HG03159 (cell line): ENCODE measurements at regions not wholly inside any gene's neighbourhood (a gene's known extent, or its start where the extent isn't known, plus 50 kb on each side); places are given as distances from the start of the nearest gene placed in this dataset.
"Not testable (repeated sequence)": the region's sequence is repeated elsewhere in the genome, so short reads cannot be mapped to it uniquely, and the experiment has no call there.

Experiments used
- ATAC-seq: cut with Tn5 transposase; IDR thresholded peaks from one replicate; pipeline ENCODE4 v1.9.1; 2021; ENCODE audit warnings: mild to moderate bottlenecking, moderate library complexity; ENCODE audit not compliant: unreplicated experiment

DNA sequence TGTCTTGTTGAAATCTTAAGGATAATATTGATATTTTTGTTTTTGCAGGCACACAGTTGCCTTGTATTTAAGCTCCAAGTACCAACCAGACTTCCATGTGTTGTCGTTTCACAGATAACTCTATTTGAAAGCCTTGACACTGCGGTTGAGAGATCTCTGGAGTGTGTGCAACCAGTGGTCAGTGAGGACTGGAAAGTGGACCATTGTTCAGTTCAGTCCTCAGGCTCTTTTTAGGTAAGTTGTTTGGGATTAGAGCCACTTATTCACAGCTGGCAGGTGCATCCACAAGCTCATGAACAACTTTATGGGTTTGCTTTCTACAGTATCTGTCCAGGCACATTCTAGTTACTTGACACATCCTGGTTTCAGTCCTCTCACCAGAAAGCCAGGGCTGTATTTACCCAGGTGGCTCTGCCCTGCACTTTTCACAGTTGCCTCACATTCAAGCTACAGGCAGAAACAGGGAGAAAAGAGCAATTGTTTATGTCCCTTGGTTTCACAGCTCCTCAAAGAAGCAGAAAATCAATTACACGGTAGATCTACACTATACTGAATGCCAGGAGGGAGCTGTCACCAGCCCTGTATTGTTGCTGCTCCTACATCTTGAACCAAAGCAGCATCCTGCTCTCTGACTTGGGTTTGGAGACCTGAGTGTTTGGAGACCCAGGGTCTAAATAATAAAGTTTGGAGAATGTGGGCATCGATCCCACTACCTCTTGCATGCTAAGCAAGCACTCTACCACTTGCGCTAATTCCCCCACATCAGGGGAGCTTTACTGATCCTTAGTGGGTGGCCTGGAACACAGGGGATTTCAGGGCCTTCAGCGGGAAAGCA lies 543.3 kb downstream of the PRIM2 start:
- not testable (repeated sequence) for ATAC-seq

DNA sequence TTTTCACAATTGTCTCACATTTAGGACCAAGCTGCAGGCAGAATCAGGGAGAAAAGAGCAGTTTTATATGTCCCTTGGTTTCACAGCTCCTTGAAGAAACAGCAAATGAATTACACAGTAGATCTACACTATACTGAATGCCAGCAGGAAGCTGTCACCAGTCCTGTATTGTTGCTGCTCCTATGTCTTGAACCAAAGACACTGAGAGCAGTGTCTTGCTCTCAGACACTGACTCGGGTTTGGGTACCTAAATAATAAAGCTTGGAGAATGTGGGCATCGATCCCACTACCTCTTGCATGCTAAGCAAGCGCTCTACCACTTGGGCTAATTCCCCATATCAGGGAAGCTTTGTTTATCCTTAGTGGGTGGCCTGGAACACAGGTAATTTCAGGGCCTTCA lies 552.7 kb downstream of the PRIM2 start:
- not testable (repeated sequence) for ATAC-seq

DNA sequence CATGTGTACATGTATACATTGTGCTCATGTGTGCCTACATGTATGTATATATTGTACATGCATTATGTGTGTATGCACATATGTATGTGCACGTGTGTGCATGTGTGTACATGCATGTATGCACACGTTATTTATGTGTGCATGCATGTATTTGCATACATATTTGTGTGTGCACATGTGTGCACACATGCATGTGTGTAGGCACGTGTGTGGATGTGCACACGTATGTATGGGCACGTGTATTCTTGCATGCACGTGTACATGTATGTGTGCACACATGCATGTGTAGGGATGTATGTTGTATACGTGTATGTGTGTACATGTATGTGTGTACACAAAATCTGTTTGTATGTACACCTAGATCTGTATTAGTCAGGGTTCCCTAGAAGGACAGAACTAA lies 556.0 kb downstream of the PRIM2 start:
- ATAC-seq, result not testable (repeated sequence)

DNA sequence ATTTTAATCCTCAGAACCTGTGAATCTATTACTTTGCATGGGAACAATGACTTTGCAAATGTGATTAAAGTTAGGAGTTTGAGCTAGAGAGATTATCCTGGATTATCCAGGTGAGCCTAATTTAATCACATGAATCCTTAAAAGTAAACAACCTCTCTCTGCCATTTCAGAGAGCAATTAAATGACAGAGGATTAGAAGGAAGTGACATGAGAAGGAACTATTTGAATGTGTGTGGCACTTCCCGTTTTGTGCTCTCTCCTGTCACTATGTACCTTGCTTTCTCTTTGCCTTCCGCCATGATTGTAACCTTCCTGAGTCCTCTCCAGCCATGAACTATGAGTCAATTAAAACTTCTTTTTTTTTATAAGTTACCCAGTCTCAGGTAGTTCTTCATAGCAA lies 559.2 kb downstream of the PRIM2 start:
- not testable (repeated sequence) for ATAC-seq

DNA sequence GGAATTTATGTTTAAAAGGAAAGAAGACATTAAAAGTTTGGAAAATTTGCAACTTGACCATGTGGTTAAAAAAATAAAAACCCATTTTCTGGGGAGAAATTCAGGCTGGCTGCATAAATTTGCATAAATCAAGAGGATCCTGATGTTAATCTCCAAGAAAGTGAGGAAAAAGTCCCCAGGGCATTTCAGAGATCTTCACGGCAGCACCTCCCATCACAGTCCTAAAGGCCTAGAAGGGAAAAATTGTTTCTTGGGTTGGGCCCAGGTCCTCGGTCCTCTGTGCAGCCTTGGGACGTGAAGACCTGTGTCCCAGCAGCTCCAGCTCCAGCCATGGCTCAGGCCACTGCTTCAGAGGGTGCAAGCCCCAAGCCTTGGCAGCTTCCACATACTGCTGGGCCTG lies 560.3 kb downstream of the PRIM2 start:
- ATAC-seq, result not testable (repeated sequence)

DNA sequence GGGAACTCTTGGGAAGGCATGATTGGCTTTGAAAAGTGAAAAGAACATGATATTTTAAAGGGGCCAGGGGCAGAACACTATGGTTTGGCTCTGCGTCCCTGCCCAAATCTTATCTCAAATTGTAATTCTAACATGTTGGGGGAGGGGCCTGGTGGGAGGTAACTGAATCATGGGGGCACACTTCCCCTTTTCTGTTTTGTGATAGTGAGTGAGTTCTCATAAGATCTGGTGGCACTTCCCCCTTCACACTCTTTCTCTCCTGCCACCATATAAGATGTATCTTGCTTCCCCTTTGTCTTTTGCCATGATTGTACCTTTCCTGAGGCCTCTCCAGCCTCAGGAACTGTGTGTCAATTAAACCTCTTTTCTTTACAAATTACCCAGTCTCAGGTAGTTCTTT lies 561.4 kb downstream of the PRIM2 start:
- ATAC-seq, result not testable (repeated sequence)

DNA sequence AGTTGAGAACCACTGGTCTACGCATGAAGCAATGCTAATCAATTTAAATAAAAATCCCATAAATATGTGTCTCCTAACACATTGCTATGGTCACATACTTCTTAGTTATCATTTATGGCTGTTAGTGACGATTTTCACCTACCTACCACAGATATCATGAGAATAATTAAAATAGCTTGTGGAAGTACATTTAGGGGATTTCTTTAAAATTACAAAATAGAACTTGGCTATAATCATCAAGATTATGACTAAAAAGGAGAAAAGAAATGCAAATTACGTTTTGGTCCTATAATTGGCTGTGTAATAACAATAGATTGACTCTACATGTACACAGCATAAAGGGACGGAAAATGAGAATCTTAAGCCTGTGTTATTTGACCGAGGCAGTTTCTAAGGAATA lies 581.4 kb downstream of the PRIM2 start:
- peak; percentile 72 for ATAC-seq

DNA sequence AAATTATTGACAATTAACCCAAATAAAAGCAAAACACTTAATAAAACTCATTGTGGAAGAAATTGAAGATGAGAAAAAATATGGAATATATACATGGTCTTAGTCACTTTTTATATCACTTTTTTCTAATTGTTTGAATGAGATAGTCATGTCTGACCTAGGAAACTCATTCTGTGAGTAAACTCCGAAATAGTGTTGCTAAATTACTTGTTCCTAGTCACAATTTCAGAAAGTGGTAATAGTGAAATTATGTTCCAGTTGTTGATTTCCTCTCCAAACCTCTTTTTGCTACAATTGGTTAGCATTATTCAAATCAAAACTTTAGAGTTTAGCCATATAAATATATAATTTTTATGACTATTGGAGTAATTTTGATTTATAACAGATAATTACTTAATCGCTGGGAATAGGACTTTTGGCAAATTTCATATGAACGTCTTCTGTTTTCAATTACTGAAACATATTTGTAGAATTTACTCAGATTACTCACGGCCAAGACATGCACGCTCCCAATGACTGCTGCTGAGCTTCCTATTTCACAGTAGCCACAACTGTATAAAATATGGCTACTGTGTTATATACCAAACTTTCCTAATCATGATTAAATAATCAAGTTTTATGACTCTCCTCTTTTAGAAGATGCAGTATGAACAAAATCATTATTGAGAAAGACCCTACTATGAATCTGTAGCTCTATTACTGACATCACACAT lies 583.4 kb downstream of the PRIM2 start:
- ATAC-seq, result not testable (repeated sequence)

DNA sequence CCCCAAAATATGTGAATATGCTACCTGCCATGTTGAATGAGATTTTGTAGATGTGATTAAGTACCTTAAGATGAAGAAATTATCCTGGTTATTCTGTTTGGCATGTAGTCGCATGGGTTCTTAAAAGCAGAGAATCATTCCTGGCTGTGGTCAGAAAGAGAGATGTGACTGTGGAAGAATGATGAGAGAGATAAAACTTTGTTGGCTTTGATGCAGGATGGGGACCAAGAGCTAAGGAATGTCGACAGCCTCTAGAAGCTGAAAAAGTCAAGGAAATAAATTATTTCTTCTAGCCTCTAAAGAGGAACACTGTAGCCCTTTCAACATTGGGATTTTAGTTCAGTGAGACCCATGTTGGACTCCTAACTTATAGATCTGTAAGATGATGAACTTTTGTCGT lies 584.0 kb downstream of the PRIM2 start:
- not testable (repeated sequence) for ATAC-seq

DNA sequence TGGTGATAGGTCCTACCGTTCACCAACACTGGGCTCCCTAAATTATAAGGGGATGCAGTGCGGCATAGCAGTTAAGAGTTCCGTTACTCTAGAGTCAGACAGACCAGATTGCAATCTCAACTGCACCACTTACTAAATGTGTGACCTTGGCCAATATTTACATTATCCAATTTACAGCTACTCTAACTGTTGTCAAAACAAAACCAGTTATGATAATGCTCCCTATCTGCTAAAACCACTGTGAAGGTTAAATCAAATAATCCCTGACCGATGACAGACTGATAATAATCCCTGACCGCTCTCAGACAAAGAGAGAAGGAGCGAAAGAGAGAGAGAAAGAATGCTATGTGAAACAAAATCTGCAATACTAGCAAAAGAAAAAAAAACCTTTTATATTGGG lies 586.9 kb downstream of the PRIM2 start:
- not testable (repeated sequence) for ATAC-seq

DNA sequence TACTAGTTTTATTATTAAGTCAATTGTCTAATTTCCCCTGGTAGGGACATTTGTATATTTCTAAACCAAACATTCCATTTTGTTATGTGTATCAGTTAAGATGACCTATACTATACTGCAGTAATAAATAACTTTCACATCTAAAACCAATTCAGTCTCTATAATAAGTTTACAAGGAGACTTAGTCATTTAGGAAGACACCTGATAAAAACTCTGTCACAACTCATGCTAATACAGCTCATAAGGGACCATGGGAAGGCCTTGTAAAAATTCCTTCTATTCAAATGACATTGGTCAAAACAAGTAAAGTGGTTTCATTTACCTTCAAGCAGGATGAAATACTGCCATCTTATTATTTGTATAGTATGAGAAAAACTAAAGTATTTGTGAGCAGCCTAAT lies 597.9 kb downstream of the PRIM2 start:
- not testable (repeated sequence) for ATAC-seq

DNA sequence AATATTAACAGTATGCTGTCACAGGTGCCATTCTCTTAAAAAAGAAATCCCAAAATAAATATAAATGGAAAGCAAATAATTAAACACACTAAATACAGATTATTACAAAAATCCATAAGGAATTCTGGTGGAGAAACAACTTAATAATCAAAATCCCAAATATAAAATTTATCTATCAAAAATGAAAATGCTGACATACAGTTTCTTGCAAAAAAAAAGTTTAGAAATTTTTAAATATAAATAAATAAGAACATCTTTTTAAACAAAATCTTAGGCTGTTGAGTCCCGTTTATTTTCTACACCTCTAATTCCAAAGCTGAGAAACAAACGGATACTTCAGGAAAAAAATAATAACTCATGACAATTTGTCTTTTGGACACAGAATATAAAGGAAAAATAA lies 625.5 kb downstream of the PRIM2 start:
- ATAC-seq, result not testable (repeated sequence)

DNA sequence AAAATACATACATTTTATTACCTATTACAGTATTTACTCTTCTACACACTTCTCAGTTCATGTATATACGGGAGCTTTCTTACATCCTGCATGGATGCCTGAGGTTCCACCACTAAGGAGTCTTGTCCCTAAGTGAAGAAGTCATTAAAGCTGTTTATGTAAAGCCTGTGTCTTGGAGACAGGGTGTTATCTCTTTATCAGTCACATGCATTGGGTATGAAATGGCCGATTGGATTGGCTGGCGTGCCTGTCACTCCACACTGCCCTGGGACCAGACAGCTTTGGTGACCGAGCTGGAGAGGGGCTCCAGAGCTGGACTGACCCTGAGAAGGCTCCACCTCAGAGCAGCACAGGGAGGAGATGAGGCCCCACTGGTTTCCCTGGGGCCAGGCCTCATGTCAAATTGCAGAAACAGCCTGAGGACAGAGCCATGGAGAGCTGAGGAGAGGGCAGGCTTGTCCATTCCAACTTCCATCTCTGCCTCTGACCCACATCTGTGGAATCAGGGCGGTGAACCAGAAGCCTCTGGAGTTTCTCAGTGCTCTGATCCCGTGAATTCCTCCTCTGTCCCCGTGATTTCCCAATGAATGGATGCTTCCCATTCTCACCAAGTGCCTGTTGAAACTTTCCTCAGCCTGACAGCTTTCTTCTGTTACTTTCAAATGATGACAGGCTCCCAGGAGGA lies 628.8 kb downstream of the PRIM2 start:
- not testable (repeated sequence) for ATAC-seq

DNA sequence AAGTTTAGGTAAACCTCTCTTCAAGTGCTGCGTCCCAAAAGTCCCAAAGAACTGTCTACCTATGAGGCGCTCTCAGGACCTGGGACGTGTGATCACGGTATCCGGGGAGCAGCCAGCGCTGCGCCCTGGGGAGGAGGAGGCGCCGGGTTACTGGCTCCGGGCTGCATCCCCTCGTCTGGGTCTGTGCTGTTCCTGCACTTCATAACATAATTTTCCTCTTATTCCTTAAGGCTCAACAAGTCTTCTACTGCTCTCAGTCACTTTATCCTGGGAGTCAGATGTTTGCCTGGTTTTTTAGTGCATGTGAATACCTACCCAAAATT lies 629.3 kb downstream of the PRIM2 start:
- ATAC-seq, result not testable (repeated sequence)

DNA sequence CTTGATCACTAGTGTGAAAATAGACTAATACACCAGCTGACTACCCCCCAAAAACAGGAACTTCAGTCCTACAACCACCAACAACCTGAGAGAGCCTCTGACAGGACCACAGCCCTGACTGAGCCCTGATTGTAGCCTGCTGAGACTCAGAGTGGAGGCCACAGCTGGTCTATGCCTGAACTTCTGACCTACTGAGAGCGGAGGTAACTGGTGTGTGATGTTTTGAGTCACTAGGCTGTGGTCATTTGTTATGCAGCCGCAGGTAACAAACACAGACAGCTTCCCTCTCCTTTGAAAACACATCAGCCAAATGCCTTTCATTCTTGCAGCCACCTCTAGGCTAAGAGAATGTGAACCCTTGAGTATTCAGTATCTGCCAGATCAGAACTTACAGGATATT lies 631.1 kb downstream of the PRIM2 start:
- ATAC-seq, result peak; percentile 64

DNA sequence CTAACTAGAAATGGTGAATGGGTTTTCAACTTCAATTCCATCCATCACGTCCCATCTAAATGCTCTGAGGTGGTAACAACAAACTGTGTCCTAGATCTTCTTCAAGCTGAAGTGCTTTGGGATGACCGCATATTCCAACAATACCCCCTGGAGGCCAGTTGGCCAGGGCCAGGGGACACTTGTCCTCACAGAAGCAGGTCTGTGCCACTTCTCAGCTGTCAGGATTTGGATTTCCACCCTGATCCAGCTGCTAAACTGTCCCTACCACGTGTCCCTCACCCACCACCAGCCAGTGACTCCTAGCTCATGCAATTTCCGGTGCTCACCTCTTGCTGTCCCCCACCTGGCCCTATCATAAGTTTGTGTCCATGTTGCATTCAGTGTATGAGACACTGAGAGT lies 633.0 kb downstream of the PRIM2 start:
- ATAC-seq, result not testable (repeated sequence)

DNA sequence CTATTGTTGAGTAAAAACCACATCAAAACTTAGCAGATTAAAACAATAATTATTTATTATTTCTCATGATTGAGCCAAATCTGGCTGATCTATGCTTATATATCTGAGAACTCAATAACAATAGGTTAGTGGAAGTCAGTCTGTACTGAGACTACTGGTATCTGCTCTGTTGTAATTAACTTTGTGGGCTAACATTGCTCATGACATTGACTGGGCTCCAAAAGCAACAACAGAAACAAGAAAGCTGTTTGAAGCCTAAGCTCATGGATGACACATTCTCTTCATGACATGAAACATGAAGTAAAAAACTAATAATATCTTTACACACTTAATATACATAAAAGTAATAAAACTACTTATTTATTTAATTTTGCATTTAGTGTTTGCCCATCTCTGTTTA lies 649.3 kb downstream of the PRIM2 start:
- not testable (repeated sequence) for ATAC-seq

DNA sequence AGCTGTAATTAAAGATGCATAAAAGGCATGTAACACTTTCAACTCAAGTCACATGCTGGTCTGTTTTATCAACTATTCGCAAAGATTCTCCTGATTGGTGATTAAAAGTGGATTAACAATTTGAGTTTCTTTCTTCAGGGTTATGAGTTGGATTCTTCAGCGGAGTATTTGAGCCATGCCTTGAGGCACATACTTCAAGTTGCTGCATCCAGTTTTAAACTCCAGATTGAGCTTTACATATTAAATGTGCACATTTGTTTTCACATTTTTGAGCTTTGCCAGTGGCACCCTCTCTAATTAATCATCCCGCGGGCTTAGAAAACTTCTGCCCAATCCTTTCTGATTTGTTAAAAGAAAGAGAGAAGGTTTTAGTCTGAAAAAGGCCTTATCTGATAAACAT lies 654.5 kb downstream of the PRIM2 start:
- not testable (repeated sequence) for ATAC-seq

DNA sequence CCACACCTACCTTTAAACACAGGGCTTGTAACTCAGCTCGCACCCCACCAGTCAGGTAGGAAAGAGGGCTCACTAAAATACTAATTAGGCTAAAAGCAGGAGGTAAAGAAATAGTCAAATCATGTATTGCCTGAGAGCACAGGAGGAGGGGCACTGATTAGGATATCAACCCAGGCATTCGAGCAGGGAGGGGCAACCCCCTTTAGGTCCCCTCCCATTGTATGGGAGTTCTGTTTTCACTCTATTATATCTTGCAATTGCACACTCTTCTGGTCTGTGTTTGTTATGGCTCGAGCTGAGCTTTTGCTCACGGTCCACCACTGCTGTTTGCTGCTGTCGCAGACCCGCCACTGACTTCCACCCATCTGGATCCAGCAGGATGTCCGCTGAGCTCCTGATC lies 657.2 kb downstream of the PRIM2 start:
- no peak for ATAC-seq

DNA sequence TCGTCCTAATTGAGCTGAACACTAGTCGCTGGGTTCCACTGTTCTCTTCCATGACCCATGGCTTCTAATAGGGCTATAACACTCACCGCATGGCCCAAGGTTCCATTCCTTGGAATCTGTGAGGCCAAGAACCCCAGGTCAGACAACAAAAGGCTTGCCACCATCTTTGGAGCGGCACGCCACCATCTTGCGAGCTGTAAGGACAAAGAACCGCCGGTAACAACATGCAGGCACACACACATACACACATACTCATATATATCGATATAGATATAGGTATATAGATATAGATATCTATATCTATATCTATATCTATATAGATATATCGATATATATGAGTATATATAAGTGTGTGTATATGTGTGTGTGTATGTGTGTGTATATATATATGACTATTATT lies 657.7 kb downstream of the PRIM2 start:
- not testable (repeated sequence) for ATAC-seq

DNA sequence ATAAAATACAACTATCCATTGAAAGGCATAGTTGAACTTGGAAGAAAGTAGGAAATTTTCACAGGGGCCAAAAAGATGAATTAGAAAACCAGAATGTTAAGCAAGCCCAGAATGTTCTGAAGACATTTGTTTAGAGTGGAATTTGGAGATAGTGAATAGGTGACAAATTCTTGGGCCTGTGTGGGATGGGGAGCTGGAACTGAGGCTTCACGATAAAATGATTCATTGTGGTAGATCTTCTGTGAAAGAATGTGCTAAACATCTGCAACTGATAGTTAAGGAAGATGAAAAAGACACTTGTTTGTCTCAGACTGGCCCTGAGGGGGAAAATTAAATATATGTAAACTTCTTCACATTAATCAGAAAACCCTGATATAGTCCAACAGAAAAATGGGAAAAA lies 658.9 kb downstream of the PRIM2 start:
- not testable (repeated sequence) for ATAC-seq

DNA sequence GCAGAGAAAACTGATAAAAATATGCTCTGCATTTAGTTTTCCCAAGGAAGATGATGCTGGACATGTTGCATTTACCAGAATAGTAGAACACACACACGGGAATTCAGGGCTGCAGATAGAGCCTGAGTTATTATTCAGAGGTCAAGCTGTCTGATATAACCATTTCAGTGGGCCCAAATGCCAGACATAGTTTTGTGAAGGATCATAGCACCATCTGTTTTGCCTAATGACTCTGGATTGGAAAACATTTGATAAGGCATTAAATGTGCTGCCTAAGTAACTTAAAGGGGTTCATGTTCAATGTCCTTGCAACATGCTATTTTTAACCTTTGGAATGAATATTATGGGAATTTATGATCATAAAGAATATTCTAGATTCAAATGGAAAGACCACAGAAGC lies 666.2 kb downstream of the PRIM2 start:
- ATAC-seq, result not testable (repeated sequence)
